CD4-positive, alpha-beta T cell treated with Interleukin-10 for 1 hour (primary cell): ENCODE measurements at regions not wholly inside any gene's neighbourhood (a gene's known extent, or its start where the extent isn't known, plus 50 kb on each side); places are given as distances from the start of the nearest gene placed in this dataset.
"Not testable (repeated sequence)": the region's sequence is repeated elsewhere in the genome, so short reads cannot be mapped to it uniquely, and the experiment has no call there.

Experiments
- DNase-seq: peaks from one replicate; pipeline ENCODE4 v3.0.0-alpha.2; 2020

DNA sequence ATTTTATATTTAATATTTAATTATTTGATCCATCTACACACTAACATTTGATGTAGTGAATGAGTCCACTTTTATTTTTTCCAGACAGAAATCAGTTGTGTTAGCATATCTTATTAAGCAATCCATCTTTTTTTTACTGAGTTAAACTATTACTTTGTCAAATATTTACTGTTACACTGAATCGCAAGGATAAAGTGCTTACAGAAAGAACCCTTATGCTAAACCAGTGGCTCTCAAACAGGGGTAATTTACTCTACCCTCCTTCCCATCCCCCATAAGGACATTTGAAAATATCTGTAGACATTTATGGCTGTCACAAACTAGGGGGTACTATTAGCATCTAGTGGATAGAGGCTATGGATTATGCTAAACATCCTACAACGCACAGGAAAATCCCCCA is 508.2 kb downstream of the C12orf50 start:
- no peak for DNase-seq

DNA sequence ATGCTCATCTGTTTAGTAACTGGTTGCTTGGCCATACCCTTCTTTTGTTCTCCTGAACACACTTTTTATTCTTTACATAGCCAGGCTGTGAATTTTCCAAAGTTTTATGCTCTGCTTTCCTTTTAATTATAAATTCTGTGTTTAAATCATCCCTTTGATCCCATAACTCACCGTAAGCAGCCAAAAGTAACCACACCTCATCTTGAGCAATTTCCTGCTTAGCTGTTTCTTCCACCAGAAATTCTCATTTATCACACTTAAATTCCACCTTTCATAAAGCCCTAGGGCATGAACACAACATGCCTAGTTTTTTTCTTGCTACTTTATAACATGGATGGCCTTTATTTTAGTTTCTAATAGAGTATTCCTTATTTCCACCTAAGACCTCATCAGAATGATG is 510.7 kb downstream of the C12orf50 start:
- no peak for DNase-seq

DNA sequence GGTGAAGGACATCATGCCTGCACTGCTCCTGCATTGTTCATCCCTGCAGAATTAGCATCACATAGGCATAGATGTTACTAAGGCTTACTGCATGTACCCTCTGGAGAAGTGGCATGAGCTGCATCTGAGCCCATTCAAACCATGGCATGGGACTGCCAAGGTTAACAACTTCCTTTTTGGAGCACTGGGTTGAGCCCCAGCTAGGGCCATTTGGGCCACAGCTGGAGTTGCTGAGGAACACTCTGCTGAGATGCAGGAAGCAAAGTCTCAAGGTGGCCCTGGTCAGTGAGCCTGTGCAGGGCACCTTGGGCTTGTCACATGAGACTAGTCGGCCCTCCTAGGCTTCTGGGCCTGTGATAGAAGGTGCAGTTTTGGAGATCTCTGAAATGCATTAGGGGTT is 511.2 kb downstream of the C12orf50 start:
- DNase-seq, result no peak

DNA sequence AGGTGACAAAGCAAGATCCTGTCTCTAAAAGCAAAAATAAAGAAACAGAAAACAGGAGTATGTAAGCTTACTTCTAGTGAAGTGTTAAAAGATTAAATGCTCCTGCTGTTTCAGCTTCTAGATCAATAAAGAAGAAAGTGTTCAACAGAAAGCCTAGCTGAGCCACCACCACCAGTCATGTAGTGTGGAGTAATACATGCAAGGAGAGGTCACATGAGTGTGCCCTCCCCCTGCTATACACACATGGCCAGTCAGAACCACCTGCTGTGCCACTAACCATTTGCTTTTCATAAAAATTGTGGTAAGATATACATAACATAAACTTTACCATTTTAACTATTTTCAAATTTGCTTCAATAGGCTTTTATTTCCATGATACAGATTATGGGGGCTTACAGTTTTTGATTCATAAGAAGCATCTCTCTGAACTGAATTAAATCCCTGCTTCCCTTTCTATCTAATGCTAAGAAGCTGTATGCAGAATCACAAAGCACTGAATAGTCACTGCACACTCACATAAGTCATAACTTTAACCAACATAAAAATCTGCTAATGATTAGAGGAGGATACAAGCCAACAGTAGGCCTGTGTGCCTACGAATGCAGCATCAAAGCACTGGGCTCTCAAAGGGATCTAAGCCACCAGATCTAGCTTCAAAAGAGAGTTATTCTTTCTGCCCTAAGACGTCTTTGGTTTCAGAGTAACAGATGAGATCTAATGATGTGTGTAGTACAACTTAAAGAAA is 515.5 kb downstream of the C12orf50 start:
- DNase-seq, result no peak

DNA sequence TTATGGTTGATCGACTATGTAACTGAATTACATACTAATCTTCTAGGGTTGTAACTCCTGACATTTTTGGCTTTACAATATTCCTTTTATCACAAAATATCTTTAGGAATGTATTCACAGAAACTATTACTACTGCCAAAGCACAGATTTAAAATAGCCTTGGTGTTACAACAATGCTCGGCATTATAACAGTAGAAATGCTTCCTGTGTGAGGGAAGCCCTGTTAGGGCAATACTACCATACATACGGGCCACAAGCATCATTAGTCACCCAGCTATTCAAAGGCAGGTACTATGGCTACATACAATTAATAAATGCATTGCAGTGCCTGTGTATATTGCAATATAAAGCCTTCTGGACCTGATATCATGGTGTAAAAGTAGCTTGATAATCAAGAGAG is 517.8 kb downstream of the C12orf50 start:
- no peak for DNase-seq

DNA sequence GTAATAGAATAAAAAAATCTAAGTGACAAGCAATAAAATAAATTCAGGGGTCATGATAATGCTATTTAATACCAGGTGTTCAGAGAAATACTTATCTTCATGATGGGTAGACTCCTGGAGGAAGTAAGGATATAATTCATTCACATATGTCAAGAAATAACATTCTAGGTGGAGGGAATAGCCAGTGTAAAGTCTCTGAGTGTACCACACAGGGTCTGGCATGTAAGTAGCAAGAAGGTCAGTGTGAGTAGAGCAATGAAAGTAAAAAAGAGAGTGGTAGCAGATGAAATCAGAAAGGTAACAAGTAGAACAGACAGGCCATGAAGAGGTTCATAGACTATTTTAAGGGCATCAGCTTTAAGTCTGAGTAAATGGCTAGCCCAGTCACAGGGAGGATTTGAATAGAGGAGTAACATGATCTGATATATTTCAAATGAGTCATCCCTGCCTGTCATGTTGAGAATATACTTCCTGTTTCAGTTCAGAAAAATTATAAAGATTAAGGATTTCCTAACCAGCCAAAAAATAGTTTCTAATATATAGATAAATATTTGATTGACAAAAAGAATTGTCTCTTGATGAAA is 519.9 kb downstream of the C12orf50 start:
- DNase-seq, result no peak

DNA sequence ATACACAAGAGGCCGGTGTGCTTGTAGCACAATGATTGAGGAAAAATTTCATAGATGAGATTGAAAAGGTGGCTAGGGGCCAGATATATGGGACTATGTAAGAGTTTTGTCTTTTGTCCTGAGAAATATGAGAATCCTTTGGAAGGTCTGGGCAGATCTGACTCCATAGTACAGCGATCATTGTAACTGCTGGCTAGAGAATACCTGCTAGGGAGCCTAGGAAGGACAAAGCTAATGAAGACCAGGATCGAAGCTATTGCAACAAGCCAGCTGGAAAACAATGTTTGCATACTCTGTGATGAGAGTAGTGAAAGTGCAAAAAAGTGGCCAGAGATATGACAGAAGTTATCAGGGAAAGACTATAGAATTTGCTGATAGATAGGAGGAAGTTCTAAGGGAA is 537.6 kb downstream of the C12orf50 start:
- DNase-seq, result no peak

DNA sequence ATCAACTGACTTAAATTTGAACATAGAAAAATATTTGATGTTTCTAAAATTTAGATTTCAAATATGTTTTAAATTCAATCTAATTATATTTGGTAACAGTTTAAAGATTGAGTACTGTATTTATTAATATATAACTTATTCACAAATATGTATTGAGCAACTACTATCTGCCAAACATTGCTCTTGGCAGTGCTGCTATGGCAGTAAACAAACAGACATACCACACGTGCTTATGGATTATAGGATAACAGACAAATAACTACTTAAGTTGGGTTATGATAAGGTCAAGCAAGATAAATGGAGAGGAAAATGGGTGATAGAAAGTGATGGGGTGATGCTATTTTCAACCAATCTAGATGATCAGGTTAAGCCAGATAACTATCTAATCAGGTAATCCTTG is 538.1 kb downstream of the C12orf50 start:
- DNase-seq, result no peak

DNA sequence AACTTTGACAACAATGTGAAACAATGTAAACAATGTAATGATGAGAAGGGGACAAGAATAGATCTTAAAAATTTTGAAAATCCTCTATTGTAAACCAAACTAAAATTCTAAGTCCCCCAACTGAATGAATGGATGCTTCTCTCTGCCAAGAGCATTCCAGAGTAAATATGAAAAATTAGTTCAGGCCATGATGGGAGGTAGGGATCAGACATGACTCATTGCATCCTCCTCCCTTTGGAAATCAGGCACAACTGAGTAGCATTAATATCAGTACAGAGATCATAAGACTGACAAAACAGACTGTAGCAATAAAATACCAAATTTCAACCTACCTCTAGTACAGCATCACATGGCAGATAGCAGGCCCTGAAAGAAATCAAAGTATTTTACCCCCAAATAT is 559.9 kb downstream of the C12orf50 start:
- DNase-seq, result no peak

DNA sequence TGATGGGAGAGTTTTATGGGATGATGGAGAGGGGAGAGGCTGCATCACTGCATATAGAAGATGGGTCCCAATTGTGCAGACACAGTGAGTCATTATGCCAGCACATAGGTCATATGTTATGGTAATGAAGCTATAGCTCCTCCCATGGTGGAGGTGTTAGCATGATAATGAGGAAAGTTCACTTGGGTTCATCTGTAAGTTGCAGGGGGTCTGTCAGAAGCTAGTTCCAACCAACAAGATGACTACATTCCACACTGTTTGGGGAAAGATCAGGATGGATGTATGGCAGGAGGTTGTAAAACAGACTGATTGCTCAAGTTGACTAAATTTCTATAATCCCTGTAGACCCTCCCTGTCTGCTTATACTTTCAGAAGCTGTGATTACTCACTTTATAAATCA is 561.3 kb downstream of the C12orf50 start:
- DNase-seq, result no peak

DNA sequence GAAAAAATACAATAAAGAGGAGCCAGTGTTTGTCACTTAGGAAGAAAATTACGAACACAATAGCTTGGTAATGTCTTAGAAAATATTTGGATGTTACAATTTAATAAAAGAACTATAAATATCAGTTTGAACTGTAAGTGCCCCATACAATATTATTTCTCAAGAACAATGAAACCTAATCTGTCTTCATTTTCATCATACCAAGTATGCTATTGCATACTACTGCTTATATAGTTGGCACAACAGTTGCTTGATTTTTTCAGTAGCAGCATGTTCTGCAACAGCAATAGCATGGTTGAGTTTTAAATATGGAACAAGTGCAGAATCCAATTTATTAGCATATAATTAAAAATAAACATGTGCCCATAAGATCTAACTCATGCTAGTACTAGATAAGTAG is 564.6 kb downstream of the C12orf50 start:
- DNase-seq, result no peak

DNA sequence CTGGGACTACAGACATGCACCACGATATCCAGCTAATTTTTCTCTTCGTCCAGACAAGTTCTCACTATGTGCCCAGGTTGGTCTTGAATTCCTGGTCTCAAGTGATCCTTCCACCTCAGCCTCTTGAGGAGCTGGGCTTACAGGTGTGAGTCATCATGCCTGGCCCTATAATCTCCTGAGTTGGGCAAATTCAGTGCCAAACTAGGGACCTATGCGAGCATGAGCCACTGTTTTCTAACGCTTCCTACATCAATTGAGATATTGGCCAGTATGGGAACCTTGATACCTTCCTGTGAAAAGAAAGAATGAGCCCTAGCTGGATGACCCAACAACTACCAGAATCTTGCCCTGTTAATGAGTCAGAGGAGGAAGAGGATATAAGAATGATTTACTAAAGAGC is 585.2 kb downstream of the C12orf50 start:
- DNase-seq, result no peak

DNA sequence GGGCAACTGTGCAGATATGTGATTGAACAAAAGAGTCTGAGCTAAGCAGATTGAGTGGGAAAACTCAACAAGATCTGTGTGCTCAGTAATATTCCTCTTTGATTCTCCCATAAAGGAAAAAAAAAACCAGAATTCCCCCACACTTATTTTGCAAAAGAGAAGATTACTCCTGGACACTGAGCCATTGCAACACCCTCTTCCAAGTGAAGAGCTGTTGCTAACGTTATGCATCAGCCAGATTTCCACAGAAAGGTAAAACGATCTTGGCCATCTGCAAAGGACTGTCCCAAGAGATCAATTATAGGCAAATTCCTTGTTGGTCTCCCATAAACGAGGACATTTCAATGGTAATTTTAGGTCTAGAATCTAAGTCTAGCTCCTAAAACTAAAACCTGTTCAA is 587.7 kb downstream of the C12orf50 start:
- DNase-seq, result no peak

DNA sequence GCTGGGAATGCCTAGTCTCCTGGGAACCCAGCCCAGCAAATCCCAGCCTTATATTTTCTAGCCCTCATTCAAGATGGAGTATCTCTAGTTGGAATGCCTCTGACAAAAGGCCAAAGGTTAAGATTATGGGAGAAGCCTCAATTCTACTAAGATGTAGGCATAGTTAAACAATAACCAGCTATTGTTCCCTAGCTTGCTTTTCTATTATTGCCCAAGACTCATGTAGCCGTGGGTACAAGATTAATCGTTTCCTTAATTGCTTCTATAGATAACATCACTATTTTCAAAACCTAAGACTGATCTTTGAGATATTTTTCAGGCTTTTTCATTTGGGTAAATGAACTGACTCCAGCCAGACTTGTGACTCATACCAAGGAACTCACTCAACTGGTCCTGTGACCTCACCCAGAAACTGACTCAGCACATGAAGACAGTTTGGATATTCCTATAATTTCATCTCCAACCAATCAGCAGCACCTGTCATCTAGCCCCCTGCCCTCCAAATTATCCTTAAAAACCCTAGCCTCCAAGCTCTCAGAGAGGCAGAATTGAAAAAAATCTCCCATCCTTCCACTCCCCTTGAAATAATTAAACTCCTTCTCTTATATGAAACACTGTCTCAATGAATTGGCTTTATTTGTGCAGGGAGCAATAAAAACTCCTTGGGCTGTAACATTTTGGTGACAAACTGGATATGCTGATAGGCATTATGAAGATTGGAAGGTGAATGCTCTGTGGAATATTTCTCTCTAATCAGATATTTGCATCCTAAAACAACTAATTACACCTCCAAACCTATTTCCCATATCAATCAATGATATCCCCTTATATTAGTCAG is 589.0 kb downstream of the C12orf50 start:
- no peak for DNase-seq

DNA sequence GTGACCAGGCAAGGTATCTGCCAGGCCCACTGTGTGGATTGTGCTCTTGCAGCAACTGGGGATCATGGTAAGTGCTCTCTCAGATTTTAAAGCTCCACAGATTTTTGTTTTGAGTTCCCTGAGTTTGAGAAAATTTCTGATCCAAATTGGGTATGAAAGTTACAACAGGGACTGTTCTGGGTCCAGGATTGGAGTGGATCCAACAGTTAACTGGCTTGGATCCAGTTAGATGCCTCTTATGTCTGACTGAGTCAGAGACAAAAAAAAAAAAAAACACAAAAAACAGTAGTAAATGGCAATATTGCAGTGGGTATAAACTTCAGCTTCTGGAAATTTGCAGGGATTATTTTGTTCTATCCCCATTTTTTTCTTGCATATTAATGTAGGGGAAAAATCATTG is 598.8 kb downstream of the C12orf50 start:
- DNase-seq, result no peak

DNA sequence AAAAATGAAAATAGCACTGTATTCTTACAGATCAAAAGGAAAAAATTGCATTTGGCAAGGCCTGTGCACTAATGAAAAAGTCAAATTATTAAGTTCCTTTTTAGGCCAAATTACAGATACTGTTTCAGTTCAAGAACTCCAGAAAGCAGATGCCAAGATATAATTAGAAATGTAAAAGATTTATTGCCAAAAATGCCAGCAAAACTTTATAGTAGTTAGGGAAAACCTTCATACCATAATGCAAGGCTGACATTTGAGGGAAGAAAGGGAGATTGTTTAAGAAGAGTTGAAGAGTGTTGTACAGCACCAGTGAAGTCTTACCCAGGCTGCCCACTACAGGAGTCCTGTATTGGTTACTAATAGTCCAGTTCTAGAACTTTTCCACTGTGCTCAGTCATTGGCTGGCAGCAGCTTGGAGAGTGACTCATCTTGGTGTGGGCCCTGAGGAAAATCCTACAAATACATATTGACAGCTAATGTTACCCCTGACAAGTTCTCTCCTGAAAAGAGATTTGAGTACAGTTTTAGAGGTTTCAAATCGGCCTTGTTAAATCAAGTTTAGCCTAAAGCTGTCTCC is 600.4 kb downstream of the C12orf50 start:
- DNase-seq, result no peak

DNA sequence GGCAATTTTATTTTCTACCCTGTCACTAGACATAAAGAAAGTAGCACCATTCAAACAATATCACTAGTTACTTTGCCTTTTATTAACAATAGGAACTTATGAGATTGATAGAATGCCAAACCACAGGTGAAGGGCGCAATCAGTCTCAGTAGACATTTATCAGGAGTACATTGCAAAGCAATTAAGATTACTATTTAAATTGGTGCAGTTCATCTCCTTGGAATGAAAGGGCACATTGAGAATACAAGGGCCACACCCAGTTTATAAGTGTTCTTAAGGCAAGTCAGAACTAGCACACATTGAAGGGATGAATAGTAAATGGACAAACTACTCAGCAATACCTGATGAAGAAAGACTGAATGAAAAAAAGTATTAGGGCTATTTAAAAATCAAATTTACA is 601.4 kb downstream of the C12orf50 start:
- DNase-seq, result no peak

DNA sequence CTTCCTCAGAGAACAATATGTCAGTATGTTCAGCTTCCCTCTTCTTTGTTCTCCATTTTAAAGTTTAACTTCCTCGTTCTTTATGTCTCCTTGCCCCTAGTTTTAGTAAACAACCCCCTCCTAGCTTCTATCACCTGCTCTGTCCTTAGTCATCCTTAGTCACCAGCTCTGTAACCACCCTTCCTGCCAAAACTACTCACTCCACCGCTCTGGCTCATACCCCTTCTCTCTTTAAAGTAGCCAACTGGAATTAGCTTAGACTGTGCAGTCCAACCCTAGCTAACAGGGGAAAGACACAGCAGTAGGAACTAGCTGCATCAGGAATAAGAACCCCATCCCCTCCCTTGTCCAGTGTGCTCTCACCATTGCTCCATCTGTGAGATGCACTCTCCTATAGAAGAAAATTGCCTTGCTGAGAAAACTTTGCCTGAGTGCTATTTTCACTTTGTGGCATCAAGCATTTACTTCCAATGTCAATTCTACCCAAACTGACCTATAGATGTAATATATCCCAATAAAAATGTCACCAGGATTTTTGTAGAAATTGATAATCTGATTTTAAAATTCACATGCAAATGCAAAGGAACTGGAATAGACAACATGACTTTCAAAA is 603.2 kb downstream of the C12orf50 start:
- DNase-seq, result no peak

DNA sequence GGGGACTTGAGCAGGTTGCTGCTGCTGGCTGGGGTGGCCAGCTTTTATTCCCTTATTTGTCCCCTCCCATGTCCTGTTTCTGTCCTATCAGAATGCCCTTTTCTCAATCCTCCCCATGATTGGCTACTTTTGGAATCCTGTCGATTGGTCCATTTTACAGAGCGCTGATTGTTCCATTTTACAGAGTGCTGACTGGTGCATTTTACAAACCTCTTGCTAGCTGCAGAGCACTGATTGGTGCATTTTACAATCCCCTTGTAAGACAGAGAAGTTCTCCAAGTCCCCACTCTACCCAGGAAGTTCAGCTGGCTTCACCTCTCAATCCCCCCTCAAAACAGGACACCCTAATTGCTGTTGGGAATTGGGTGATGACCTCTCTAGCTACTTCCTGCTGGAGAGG is 608.0 kb downstream of the C12orf50 start:
- not testable (repeated sequence) for DNase-seq

DNA sequence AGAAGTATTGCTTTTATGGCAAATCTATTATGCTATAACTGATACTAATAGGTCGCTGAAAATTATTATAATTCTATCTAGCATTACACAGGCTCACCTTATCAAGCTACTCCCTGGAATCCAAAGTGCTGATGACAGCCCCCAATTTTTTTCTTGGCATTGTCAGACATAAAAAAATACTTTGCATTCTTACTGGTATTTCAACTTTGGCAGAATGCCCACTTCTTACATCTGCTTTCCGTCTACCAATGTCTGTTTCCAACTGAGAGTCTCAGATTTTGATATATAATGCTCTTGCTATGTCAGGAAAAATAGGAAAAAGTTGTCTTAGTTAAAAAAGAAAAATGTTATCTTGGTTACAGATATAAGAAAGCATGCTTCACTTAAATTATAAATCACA is 615.4 kb downstream of the C12orf50 start:
- no peak for DNase-seq

DNA sequence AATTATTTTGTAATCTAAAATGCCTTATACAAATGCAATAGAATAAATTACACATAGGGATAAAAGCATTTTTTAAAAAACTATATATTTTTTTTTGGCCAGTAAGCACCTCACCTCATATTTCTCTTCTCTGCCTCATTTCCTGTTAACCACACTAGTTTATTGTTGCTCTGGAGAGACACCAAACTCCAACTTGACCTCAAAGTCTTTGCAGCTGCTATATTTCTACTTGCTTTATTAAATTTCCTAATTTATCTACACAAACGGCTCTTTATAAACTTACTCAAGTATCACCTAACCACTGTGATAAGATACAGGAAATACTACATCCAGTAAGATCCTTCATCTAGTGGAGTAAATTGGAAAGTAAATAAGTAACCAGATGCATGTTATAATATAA is 622.3 kb downstream of the C12orf50 start:
- no peak for DNase-seq

DNA sequence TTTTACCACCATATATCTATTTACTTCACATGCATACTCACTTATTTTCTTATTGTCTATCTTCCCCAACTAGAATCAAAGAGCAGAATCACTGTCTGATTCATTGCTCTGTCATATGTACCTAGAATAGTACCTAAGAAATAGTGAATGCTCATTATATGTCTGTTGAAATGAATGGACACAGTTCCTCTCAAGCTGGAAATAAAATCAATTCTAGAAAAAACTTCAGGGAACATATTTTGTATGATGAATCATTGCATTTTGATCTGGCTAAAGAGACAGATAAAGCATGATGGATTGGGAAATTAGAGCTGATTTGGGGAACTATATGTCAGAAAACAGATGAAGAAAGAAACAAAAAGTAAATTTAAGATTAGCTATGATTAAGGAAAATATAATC is 623.3 kb downstream of the C12orf50 start:
- no peak for DNase-seq

DNA sequence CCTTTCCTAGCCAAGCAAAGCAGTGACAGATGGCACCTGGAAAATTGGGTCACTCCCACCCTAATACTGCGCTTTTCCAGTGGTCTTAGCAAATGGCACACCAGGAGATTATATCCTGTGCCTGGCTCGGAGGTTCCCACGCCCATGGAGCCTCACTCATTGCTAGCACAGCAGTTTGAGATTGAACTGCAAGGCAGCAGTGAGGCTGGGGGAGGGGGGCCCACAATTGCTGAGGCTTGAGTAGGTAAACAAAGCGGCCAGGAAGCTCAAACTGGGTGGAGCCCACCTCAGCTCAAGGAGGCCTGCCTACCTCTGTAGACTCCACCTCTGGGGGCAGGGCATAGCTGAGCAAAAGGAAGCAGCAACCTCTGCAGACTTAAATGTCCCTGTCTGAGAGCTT is 635.0 kb downstream of the C12orf50 start:
- not testable (repeated sequence) for DNase-seq
